Esophagus squamous epithelium (tissue), 4 donors: ENCODE measurements at regions not wholly inside any gene's neighbourhood (a gene's known extent, or its start where the extent isn't known, plus 50 kb on each side); places are given as distances from the start of the nearest gene placed in this dataset.

Experiments used
- CTCF ChIP-seq, 6 experiments: fragments of 450-650 bp in 4 of 6; fragments of 200-600 bp in 2 of 6; sonication (generic) in 2 of 6; IDR thresholded peaks; one replicate each; pipeline ENCODE4 v1.5.1; 2016 to 2019; ENCODE audit warnings: antibody characterized with exemption in 6 of 6, mild to moderate bottlenecking in 4 of 6, moderate library complexity in 4 of 6
- POLR2A ChIP-seq, 4 donors: fragments of 450-650 bp; IDR thresholded peaks; one replicate each; pipeline ENCODE4 v1.6.1; 2017; ENCODE audit warnings: antibody characterized with exemption in 4 of 4, mild to moderate bottlenecking in 4 of 4, moderate library complexity in 3 of 4

- TF ChIP-seq CTCF (IDR thresholded peaks at IDR 0.05) (no peak), POLR2A (IDR thresholded peaks at IDR 0.05) (no peak)
Observed at GRCh38 chr6:21409231-21409630, 184.3 kb upstream of the SOX4 start.
